GM19467 (cell line): ENCODE measurements at regions not wholly inside any gene's neighbourhood (a gene's known extent, or its start where the extent isn't known, plus 50 kb on each side); places are given as distances from the start of the nearest gene placed in this dataset.
"Not testable (repeated sequence)": the region's sequence is repeated elsewhere in the genome, so short reads cannot be mapped to it uniquely, and the experiment has no call there.

Source experiments
- ATAC-seq: cut with Tn5 transposase; IDR thresholded peaks from one replicate; pipeline ENCODE4 v1.9.1; 2021; ENCODE audit warnings: mild to moderate bottlenecking, moderate library complexity; ENCODE audit not compliant: unreplicated experiment

- ATAC-seq: not testable (repeated sequence)
Measured at GRCh38 chr16:51516960-51517359, 365.9 kb upstream of the SALL1 start.

GRCh38 chr16:51510416-51510815, 359.3 kb upstream of the SALL1 start:
- no peak for ATAC-seq

DNA sequence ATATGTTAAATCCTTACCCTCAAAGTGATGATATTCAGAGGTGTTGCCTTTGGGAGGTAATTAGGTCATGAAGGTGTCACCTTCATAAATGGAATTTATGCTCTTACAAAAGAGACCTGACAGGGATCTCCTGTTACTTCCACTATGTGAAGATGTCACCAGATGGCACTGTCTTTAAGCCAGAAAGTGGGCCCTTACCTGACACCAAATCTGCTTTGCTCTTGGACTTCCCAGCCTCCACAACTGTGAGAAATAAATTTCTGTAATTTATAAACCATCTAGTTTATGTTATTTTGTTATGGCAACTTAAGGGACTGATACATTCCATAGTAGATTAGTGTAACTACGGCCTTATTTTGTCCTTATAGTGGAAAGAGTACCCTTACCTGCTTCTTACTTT, 358.3 kb upstream of the SALL1 start:
- ATAC-seq: no peak

- no peak for ATAC-seq
Measured at GRCh38 chr16:51508490-51509212, 357.6 kb upstream of the SALL1 start.

DNA sequence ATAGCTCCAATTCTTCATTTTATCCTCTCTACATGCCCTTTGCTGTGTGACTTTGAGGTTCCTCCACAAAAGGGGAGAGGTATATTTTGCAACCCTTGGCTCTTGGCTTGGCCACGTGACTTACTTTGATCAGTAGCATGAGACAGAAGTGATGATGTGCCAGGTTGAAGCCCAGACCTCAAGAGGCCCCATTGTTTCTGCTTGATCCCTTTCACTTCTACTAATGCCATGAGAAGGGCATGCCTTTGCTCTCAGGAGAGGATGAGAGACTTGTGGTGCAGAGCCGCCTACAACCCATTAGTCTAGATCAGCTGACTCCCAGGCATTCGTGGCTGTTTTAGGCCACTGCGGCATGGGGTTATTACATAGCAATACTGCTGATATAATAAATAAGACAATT, 356.2 kb upstream of the SALL1 start:
- no peak for ATAC-seq

- ATAC-seq: no peak
Measured at GRCh38 chr16:51500306-51500705, 349.2 kb upstream of the SALL1 start.

DNA sequence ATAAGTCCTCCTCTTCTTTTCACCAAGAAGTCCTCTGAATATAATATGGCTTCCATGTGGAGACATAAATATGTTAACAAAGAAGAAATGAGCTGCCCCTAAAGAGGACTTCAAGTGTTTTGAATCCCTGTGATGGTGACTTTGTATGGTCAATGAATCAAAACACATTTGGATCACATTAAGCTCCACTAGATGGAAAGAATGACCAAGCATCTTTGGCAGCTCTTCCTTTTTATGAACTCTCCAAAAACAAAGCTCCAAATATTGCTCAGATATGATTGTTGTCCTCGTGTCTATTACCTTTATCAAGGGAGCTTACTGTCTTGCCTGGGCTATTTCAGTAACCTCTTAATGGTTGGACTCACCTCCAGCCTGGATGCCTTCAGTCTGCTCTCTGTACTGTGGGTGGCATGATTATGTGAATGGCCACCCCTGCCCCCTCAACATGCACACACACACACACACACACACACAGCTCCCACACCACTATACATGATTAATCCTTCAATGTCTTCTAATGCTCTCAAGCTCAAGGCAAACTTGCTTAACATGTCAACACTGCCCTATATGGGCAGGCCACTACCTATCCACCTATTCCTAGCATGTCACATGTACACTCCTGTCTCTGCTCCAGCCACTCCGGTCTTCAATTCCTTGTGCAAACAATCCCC, 346.6 kb upstream of the SALL1 start:
- no peak for ATAC-seq

DNA sequence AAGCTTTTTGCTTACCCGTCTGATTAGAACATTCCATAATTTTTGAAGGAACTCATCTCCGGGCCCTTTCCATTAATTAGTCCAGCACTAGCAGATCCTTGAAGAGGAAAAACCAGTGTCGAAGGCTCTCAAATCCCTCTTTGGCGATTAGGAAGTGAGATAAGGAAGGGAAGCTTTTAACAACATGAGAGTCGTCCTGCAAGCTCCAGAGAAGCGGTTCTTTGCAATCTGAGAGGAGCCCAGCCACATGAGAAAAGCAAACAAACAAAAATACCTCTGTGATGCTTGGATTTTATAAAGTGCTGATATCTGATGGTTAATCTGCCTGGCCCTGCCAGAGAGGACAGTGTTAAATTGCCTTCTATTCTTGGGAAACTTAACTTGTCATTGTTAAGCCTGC, 339.8 kb upstream of the SALL1 start:
- no peak for ATAC-seq

DNA sequence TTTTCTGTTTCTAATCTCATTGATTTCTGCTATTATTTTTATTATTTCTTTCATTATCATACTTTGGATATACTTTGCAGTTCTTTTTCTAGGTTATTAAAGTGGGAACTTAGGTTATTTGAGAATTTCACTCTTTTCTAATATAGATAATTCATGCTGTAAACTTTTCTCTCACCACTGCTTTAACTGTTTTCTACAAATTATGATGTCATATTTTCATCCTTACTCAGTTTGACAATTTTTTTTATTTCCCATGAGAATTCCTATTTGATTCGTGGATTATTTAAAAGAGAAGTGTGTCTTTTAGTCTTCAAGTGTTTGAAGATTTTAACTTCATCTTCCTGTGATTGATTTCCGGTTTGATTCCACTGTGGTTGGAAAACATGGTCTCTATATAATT, 336.8 kb upstream of the SALL1 start:
- ATAC-seq: no peak

DNA sequence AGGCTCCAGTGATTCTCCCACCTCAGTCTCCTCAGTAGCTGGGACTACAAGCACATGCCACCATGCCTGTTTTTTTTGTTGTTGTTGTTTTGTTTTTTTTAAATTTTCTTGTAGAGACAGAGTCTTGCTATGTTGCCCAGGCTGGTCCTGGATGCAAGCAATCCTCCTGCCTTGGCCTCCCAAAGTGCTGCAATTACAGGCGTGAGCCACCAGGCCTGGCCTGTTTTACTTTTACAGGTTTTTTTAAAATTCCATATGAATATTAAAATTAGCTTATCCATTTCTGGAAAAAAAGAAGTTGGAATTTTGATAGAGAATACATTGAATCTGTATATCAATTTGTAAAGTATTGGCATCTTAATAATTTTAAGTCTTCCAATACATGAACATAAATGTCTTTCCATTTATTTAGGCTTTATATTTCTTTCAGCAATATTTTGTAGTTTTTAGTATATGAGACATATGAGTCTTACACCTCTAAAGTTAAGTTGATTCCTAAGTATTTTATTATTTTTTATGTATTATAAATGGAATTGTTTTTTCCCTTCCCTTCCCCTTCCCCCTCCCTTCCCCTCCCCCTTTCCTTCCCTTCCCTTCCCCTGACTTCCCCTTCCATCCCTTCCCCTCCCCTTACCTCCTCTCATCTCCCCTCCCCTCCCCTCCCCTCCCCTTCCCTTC, 323.5 kb upstream of the SALL1 start:
- no peak for ATAC-seq

GRCh38 chr16:51473091-51473490, 322.0 kb upstream of the SALL1 start:
- no peak for ATAC-seq

- no peak for ATAC-seq
Measured at GRCh38 chr16:51470492-51470891, 319.4 kb upstream of the SALL1 start.

- no peak for ATAC-seq
Measured at GRCh38 chr16:51464996-51465395, 313.9 kb upstream of the SALL1 start.

DNA sequence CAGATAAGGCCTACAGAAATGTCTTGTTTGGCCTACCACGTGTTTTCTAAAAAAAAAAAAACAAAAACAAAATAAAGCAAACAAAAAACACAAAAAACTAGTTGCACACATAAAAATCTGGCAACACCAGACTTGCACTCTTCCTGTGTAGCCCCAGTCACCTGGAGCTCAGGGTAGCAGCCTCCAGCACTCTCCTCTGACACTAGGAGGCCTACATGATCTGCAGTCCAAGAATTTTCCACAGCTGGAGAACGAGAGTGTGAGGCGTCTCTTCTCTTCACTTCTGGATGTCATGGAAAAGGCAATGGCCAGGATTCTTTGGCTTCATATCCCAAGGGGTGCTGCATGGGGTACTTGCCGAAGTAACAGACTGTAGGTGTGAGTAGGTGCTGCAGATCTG, 310.2 kb upstream of the SALL1 start:
- no peak for ATAC-seq

DNA sequence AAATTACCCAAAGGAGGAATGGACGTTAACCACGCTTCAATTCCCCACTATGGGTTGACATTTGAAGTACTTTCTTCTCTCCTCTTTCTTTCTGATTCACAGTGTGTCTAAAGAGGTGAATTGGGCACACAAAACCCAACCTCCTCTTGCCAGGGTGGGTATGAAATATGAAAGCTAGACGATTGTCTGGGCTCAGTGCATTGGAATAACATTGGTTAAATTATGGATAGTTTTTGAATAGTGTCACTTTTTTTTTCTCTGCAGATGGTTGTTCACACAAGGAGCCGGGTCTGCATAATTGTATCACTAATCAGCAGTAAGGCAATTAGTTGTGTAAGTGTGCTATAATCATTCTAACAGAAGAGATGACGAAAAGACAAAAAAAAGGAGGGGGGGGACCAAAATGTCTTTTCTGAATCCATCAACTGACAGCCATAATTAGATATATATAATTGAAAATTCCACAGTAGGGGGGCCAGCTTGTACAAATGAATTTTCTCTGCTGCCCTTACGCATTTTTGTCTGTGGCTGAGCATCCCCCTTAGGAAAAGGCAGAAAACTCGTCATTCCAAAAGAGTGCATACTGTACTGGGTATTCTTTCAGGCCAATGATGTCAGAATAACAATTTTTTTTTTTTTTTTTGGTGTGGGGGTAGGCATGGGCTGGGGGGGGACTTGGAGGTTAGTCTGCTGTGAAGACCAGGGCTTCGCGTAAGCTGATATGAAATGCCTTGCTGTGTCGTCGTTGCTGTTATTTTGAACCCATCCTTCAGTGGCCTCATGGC, 307.5 kb upstream of the SALL1 start:
- no peak for ATAC-seq

GRCh38 chr16:51457775-51458174, 306.7 kb upstream of the SALL1 start:
- no peak for ATAC-seq

- no peak for ATAC-seq
Measured at GRCh38 chr16:51455398-51455797, 304.3 kb upstream of the SALL1 start.

DNA sequence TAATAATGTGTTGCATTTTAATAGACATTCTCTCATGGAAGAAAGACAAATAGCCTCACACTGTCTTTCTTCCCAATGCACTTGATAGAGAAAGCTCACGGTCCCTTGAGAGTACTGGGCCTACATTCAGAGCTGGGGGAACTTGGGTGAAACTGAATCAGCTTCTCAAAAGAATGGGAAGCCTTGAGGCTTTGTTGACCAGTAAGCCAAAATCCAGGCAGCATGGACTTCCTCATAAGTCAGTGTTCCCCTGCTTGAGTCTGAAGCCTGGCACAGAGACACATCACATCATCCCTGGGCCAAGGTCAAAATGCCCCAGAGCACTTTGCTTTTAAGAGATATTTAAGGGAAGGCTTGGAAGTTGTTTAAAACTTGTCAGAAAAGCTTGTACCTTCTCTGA, 302.2 kb upstream of the SALL1 start:
- ATAC-seq: no peak

GRCh38 chr16:51450909-51451308, 299.8 kb upstream of the SALL1 start:
- no peak for ATAC-seq

- no peak for ATAC-seq
Measured at GRCh38 chr16:51450376-51450775, 299.3 kb upstream of the SALL1 start.

DNA sequence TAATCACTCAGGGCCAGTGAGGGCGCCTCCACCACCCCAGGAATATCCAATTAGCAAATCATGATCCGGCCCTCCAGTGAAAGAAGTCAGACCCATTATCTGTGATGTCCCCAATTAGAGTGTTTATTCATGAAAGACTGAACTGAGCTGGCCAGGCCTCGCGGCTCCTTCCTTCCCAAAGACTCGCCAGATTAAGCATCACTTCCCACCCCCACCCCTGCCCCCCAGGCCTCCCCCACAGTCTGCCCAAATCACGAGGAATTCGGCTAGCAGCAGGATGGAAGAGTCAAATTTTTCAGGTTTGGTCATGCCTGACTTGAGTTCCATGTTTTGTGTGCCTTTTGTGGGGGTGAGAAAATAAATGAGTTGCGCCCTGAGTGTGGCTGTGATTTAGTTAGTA, 298.4 kb upstream of the SALL1 start:
- no peak for ATAC-seq
